ENCODE measurements at regions not wholly inside any gene's neighbourhood (a gene's known extent, or its start where the extent isn't known, plus 50 kb on each side); places are given as distances from the start of the nearest gene placed in this dataset.

DNA sequence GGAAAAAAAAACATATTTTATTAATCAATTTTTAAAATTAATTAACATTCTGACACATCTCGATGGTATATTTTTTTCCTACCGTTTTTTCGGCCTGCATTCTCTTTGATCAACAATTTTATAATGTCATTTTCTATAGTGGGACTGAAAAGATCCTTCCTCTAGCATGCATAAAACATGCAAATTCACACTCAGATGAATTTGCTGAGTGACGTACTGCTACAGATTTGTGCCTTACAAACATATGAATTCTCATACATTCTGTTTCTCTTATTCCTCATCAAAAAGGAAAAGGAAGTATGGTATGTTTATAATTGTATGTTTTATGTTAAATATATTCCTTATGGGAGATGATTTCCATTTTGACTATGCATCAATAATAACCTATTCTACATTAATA lies 458.2 kb downstream of the TSHZ3 start:
- no peak for DNase-seq
- Histone ChIP-seq H3K36me3 (no peaks in the 10 kb centered on the region), H3K27ac (replicated peaks) (no peak overlapping the region), H3K4me3 (no peak overlapping the region), H3K9me3 (replicated peaks) (no peaks in the 10 kb centered on the region), H3K27me3 (ENCODE audit: low read depth) (peaks cover 6% of the 10 kb centered on the region), H3K4me1 (peaks cover 2% of the 10 kb centered on the region)
- intact Hi-C loops (cut with micrococcal nuclease) = no loop called here
- TF ChIP-seq, protein P1, sequence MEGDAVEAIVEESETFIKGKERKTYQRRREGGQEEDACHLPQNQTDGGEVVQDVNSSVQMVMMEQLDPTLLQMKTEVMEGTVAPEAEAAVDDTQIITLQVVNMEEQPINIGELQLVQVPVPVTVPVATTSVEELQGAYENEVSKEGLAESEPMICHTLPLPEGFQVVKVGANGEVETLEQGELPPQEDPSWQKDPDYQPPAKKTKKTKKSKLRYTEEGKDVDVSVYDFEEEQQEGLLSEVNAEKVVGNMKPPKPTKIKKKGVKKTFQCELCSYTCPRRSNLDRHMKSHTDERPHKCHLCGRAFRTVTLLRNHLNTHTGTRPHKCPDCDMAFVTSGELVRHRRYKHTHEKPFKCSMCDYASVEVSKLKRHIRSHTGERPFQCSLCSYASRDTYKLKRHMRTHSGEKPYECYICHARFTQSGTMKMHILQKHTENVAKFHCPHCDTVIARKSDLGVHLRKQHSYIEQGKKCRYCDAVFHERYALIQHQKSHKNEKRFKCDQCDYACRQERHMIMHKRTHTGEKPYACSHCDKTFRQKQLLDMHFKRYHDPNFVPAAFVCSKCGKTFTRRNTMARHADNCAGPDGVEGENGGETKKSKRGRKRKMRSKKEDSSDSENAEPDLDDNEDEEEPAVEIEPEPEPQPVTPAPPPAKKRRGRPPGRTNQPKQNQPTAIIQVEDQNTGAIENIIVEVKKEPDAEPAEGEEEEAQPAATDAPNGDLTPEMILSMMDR (IDR thresholded peaks at IDR 0.05; ENCODE audit: borderline replicate concordance) = no peak

DNA sequence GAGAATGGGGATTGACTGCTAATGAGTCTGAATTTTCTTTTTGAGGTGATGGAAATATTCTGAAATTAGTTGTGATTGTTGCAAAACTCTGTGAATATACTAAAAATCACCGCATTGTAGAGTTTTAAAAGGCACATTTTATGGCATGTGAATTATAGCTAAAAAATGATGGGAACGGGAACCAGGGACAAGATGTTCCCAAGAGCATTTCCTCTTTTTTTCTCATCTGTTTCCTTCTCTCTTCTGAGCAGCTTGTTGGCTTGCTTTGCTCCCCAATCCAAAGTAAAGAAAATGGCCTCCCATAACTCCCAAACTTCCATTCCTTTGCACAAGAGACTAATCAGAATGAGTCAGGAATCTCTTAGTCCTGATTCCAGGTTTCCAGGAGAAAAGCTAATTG lies 459.2 kb downstream of the TSHZ3 start:
- H3K36me3 ChIP-seq = no peaks in the 10 kb centered on the region
- H3K4me1 ChIP-seq = no peaks in the 10 kb centered on the region
- no peak overlapping the region for H3K4me3 ChIP-seq
- TF ChIP-seq, protein P1 (IDR thresholded peaks at IDR 0.05; ENCODE audit: borderline replicate concordance) = no peak
- no peak for DNase-seq
- intact Hi-C loops (cut with micrococcal nuclease) = no loop called here
- peaks cover 7% of the 10 kb centered on the region for H3K27me3 ChIP-seq (ENCODE audit: low read depth)
- H3K9me3 ChIP-seq (replicated peaks) = no peaks in the 10 kb centered on the region
- H3K27ac ChIP-seq (replicated peaks) = no peak overlapping the region

DNA sequence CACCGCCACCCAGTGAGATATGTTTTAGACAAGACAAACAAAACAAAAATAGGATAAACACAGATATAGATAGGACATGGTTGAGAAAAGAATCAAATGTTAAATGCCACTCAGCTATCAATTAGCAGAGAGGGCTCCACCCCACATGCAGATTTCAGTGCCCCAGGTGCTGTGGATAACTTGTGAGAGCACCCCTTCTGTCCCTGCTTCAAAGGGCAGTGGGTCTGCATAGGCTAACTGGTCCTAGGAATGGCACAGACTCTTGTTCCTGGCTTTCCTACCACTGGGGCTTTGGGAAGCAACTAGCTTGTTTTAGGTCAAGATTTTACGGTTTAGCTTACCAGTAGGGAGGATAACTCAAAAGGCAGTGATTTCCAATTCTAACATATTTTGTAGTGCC lies 460.3 kb downstream of the TSHZ3 start:
- H3K36me3 ChIP-seq = no peaks in the 10 kb centered on the region
- H3K4me3 ChIP-seq = no peak overlapping the region
- peaks cover 17% of the 10 kb centered on the region for H3K27me3 ChIP-seq (ENCODE audit: low read depth)
- no peaks in the 10 kb centered on the region for H3K4me1 ChIP-seq
- intact Hi-C loops (cut with micrococcal nuclease) = no loop called here
- no peak overlapping the region for H3K27ac ChIP-seq (replicated peaks)
- no peaks in the 10 kb centered on the region for H3K9me3 ChIP-seq (replicated peaks)
- TF ChIP-seq, protein P1 (IDR thresholded peaks at IDR 0.05; ENCODE audit: borderline replicate concordance) = no peak
- no peak for DNase-seq

DNA sequence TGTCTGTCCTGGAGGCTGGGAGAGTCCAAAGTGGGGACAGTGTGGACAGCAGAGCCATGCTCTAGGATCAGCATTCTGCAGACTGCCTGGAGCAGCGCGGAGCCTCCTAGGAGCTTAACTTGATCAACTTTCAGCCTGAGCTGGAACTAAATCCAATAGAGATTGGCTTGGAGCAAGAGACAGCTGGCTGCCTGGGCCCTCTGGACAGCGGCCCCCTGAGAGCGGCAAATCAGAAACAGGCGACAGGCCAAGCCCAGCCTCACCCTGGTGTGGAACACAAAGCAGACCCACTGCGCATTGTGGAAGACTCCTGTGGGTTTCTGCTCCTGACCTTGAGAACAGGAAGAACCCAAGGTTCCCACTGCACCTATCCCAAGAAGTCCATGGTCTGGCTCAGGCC lies 462.2 kb downstream of the TSHZ3 start:
- intact Hi-C loops (cut with micrococcal nuclease) = no loop called here
- TF ChIP-seq, protein P1 (IDR thresholded peaks at IDR 0.05; ENCODE audit: borderline replicate concordance) = no peak
- no peaks in the 10 kb centered on the region for H3K9me3 ChIP-seq (replicated peaks)
- no peaks in the 10 kb centered on the region for H3K36me3 ChIP-seq
- no peak overlapping the region for H3K27ac ChIP-seq (replicated peaks)
- DNase-seq = no peak
- H3K4me1 ChIP-seq = no peaks in the 10 kb centered on the region
- H3K4me3 ChIP-seq = no peak overlapping the region
- peaks cover 17% of the 10 kb centered on the region for H3K27me3 ChIP-seq (ENCODE audit: low read depth)

DNA sequence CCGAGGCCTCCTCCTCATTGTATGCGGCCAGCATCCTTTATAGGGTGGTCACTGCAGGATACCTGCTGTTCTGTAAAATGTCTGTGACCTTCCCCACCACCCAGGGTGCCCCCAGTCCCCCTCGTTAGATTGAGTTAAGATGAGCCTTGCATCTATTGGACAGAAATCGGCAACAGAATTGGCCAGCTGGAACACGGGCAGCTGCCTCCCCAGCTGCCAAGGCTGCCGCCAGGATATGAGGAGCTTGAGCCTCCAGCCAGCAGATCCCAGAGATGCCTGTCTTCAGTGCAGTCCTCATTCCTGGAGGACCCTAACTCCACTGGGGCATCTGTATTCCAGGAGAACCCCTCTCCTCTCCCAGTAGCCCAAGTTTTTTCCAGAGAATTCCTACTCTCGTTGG lies 463.0 kb downstream of the TSHZ3 start:
- intact Hi-C loops (cut with micrococcal nuclease) = no loop called here
- H3K9me3 ChIP-seq (replicated peaks) = no peaks in the 10 kb centered on the region
- peaks cover 21% of the 10 kb centered on the region for H3K27me3 ChIP-seq (ENCODE audit: low read depth)
- DNase-seq = no peak
- TF ChIP-seq, protein P1 (IDR thresholded peaks at IDR 0.05; ENCODE audit: borderline replicate concordance) = no peak
- H3K27ac ChIP-seq (replicated peaks) = no peak overlapping the region
- H3K4me1 ChIP-seq = no peaks in the 10 kb centered on the region
- H3K36me3 ChIP-seq = no peaks in the 10 kb centered on the region
- no peak overlapping the region for H3K4me3 ChIP-seq

Measured in left ventricle myocardium inferior (tissue), 1 donor.